ENCODE measurements at regions not wholly inside any gene's neighbourhood (a gene's known extent, or its start where the extent isn't known, plus 50 kb on each side); places are given as distances from the start of the nearest gene placed in this dataset.

- Histone ChIP-seq H3K9me3 (ENCODE audit: control insufficient read depth, low read length) (no peaks in the 10 kb centered on the region), H3K4me3 (ENCODE audit: insufficient read depth, low read depth, low read length) (no peak overlapping the region), H3K27me3 (ENCODE audit: control insufficient read depth, insufficient read depth, low read length, poor library complexity, severe bottlenecking) (no peaks in the 10 kb centered on the region), H3K4me1 (ENCODE audit: control insufficient read depth, insufficient read depth, low read length) (no peaks in the 10 kb centered on the region), H3K36me3 (ENCODE audit: control insufficient read depth, insufficient read depth, low read length) (no peaks in the 10 kb centered on the region), H3K27ac (ENCODE audit: insufficient read depth, low read depth, low read length, poor library complexity, severe bottlenecking) (no peak overlapping the region)
- no CpG with 5 or more reads among the region's 1 CpG for WGBS, 2 experiments
Observed at GRCh38 chr4:175540151-175540550, 271.9 kb downstream of the GPM6A start.

- 93 to 94% methylated on average over 7 of the region's 7 CpGs for WGBS, 2 experiments
Observed at GRCh38 chr4:175540732-175541131, 271.3 kb downstream of the GPM6A start.

GRCh38 chr4:175542786-175543185, 269.3 kb downstream of the GPM6A start:
- Histone ChIP-seq H3K27ac (ENCODE audit: insufficient read depth, low read depth, low read length, poor library complexity, severe bottlenecking) (no peak overlapping the region), H3K36me3 (ENCODE audit: control insufficient read depth, insufficient read depth, low read length) (no peaks in the 10 kb centered on the region)
- 83 to 94% methylated on average over 1 of the region's 1 CpG for WGBS, 2 experiments

More at GRCh38 chr4:175540732-175541131, 271.3 kb downstream of the GPM6A start:
- Histone ChIP-seq H3K36me3 (ENCODE audit: control insufficient read depth, insufficient read depth, low read length) (no peaks in the 10 kb centered on the region), H3K27me3 (ENCODE audit: control insufficient read depth, insufficient read depth, low read length, poor library complexity, severe bottlenecking) (no peaks in the 10 kb centered on the region), H3K9me3 (ENCODE audit: control insufficient read depth, low read length) (no peaks in the 10 kb centered on the region), H3K4me1 (ENCODE audit: control insufficient read depth, insufficient read depth, low read length) (no peaks in the 10 kb centered on the region), H3K4me3 (ENCODE audit: insufficient read depth, low read depth, low read length) (no peak overlapping the region), H3K27ac (ENCODE audit: insufficient read depth, low read depth, low read length, poor library complexity, severe bottlenecking) (no peak overlapping the region)

GRCh38 chr4:175559126-175559525, 252.9 kb downstream of the GPM6A start:
- Histone ChIP-seq H3K9me3 (ENCODE audit: control insufficient read depth, low read length) (no peaks in the 10 kb centered on the region), H3K27ac (ENCODE audit: insufficient read depth, low read depth, low read length, poor library complexity, severe bottlenecking) (no peak overlapping the region), H3K27me3 (ENCODE audit: control insufficient read depth, insufficient read depth, low read length, poor library complexity, severe bottlenecking) (no peaks in the 10 kb centered on the region), H3K36me3 (ENCODE audit: control insufficient read depth, insufficient read depth, low read length) (no peaks in the 10 kb centered on the region), H3K4me3 (ENCODE audit: insufficient read depth, low read depth, low read length) (no peak overlapping the region), H3K4me1 (ENCODE audit: control insufficient read depth, insufficient read depth, low read length) (no peaks in the 10 kb centered on the region)
- 91 to 97% methylated on average over 6 of the region's 6 CpGs for WGBS, 2 experiments

More at GRCh38 chr4:175542786-175543185, 269.3 kb downstream of the GPM6A start:
- Histone ChIP-seq H3K27me3 (ENCODE audit: control insufficient read depth, insufficient read depth, low read length, poor library complexity, severe bottlenecking) (no peaks in the 10 kb centered on the region), H3K4me1 (ENCODE audit: control insufficient read depth, insufficient read depth, low read length) (no peaks in the 10 kb centered on the region), H3K4me3 (ENCODE audit: insufficient read depth, low read depth, low read length) (no peak overlapping the region), H3K9me3 (ENCODE audit: control insufficient read depth, low read length) (no peaks in the 10 kb centered on the region)

- no peak overlapping the region for H3K4me3 ChIP-seq (ENCODE audit: insufficient read depth, low read depth, low read length)
- no peak overlapping the region for H3K27ac ChIP-seq (ENCODE audit: insufficient read depth, low read depth, low read length, poor library complexity, severe bottlenecking)
- no peaks in the 10 kb centered on the region for H3K36me3 ChIP-seq (ENCODE audit: control insufficient read depth, insufficient read depth, low read length)
- no peaks in the 10 kb centered on the region for H3K27me3 ChIP-seq (ENCODE audit: control insufficient read depth, insufficient read depth, low read length, poor library complexity, severe bottlenecking)
- 80 to 88% methylated on average over 2 of the region's 2 CpGs for WGBS, 2 experiments
- H3K4me1 ChIP-seq (ENCODE audit: control insufficient read depth, insufficient read depth, low read length): no peaks in the 10 kb centered on the region
- H3K9me3 ChIP-seq (ENCODE audit: control insufficient read depth, low read length): no peaks in the 10 kb centered on the region
Observed at GRCh38 chr4:175559526-175559925, 252.5 kb downstream of the GPM6A start.

- no peaks in the 10 kb centered on the region for H3K36me3 ChIP-seq (ENCODE audit: control insufficient read depth, insufficient read depth, low read length)
- H3K27me3 ChIP-seq (ENCODE audit: control insufficient read depth, insufficient read depth, low read length, poor library complexity, severe bottlenecking): no peaks in the 10 kb centered on the region
- no peaks in the 10 kb centered on the region for H3K9me3 ChIP-seq (ENCODE audit: control insufficient read depth, low read length)
- WGBS, 2 experiments: 83% methylated on average over 1 of the region's 1 CpG; no CpG with 5 or more reads in 1 of the 2 experiments
- H3K27ac ChIP-seq (ENCODE audit: insufficient read depth, low read depth, low read length, poor library complexity, severe bottlenecking): no peak overlapping the region
- no peaks in the 10 kb centered on the region for H3K4me1 ChIP-seq (ENCODE audit: control insufficient read depth, insufficient read depth, low read length)
- no peak overlapping the region for H3K4me3 ChIP-seq (ENCODE audit: insufficient read depth, low read depth, low read length)
Observed at GRCh38 chr4:175560604-175561003, 251.5 kb downstream of the GPM6A start.

GRCh38 chr4:175561696-175562095, 250.4 kb downstream of the GPM6A start:
- Histone ChIP-seq H3K36me3 (ENCODE audit: control insufficient read depth, insufficient read depth, low read length) (no peaks in the 10 kb centered on the region), H3K4me3 (ENCODE audit: insufficient read depth, low read depth, low read length) (no peak overlapping the region), H3K27ac (ENCODE audit: insufficient read depth, low read depth, low read length, poor library complexity, severe bottlenecking) (no peak overlapping the region), H3K27me3 (ENCODE audit: control insufficient read depth, insufficient read depth, low read length, poor library complexity, severe bottlenecking) (no peaks in the 10 kb centered on the region), H3K4me1 (ENCODE audit: control insufficient read depth, insufficient read depth, low read length) (no peaks in the 10 kb centered on the region), H3K9me3 (ENCODE audit: control insufficient read depth, low read length) (no peaks in the 10 kb centered on the region)
- 89 to 90% methylated on average over 1 of the region's 1 CpG for WGBS, 2 experiments

- H3K4me1 ChIP-seq (ENCODE audit: control insufficient read depth, insufficient read depth, low read length): no peaks in the 10 kb centered on the region
- no peaks in the 10 kb centered on the region for H3K9me3 ChIP-seq (ENCODE audit: control insufficient read depth, low read length)
- no peaks in the 10 kb centered on the region for H3K36me3 ChIP-seq (ENCODE audit: control insufficient read depth, insufficient read depth, low read length)
- 100% methylated on average over 1 of the region's 2 CpGs; no CpG with 5 or more reads in 1 of the 2 experiments for WGBS, 2 experiments
- H3K27me3 ChIP-seq (ENCODE audit: control insufficient read depth, insufficient read depth, low read length, poor library complexity, severe bottlenecking): no peaks in the 10 kb centered on the region
- H3K27ac ChIP-seq (ENCODE audit: insufficient read depth, low read depth, low read length, poor library complexity, severe bottlenecking): no peak overlapping the region
- H3K4me3 ChIP-seq (ENCODE audit: insufficient read depth, low read depth, low read length): no peak overlapping the region
Observed at GRCh38 chr4:175562111-175562510, 250.0 kb downstream of the GPM6A start.

- H3K27me3 ChIP-seq (ENCODE audit: control insufficient read depth, insufficient read depth, low read length, poor library complexity, severe bottlenecking): no peaks in the 10 kb centered on the region
- no peak overlapping the region for H3K27ac ChIP-seq (ENCODE audit: insufficient read depth, low read depth, low read length, poor library complexity, severe bottlenecking)
- WGBS, 2 experiments: 90 to 91% methylated on average over 3 to 4 of the region's 4 CpGs
- no peaks in the 10 kb centered on the region for H3K4me1 ChIP-seq (ENCODE audit: control insufficient read depth, insufficient read depth, low read length)
- no peaks in the 10 kb centered on the region for H3K9me3 ChIP-seq (ENCODE audit: control insufficient read depth, low read length)
- H3K36me3 ChIP-seq (ENCODE audit: control insufficient read depth, insufficient read depth, low read length): no peaks in the 10 kb centered on the region
- H3K4me3 ChIP-seq (ENCODE audit: insufficient read depth, low read depth, low read length): no peak overlapping the region
Observed at GRCh38 chr4:175562542-175562941, 249.5 kb downstream of the GPM6A start.
